Hematopoietic multipotent progenitor cell treated with erythropoietin and hydrocortisone succinate and interleukin-3 and kit ligand, for 8 days (in vitro differentiated cells): ENCODE measurements at regions not wholly inside any gene's neighbourhood (a gene's known extent, or its start where the extent isn't known, plus 50 kb on each side); places are given as distances from the start of the nearest gene placed in this dataset.

Experiments
- DNase-seq: peaks from one replicate; pipeline ENCODE4 v3.0.0-alpha.2; 2015

DNA sequence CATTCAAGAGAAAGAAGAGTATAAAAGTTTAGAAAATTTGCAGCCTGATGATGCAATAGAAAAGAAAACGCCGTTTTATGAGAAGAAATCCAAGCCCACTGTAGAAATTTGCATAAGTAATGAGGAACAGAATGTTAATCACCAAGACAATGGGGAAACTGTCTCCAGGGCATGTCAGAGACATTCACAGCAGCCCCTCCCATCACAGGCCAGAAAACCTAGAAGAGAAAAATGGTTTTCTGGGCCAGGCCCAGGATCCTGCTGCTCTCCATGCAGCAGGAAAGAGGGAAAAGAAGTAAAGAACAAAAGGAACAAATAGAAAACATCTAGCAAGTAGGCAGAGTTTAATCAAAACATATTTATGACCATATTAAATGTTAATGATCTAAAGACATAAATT lies 119.0 kb downstream of the ANKRD50 start:
- no peak for DNase-seq

DNA sequence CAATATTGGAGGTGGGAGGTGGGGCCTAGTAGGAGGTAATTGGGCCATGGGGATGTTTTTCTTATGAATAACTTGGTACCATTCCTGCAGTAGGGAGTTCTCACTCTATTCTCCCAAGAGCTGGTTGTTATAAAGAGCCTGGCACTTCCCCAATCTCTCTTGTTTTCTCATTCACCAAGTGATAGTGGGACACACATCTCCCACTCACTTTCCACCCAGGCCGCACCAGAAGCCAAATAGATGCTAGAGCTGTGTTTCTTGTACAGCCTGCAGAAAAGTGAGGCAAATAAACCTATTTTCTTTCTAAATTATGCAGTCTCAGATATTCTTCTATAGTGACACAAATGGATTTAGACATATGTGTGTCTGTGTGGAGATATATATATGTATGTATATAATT lies 117.6 kb downstream of the ANKRD50 start:
- no peak for DNase-seq

DNA sequence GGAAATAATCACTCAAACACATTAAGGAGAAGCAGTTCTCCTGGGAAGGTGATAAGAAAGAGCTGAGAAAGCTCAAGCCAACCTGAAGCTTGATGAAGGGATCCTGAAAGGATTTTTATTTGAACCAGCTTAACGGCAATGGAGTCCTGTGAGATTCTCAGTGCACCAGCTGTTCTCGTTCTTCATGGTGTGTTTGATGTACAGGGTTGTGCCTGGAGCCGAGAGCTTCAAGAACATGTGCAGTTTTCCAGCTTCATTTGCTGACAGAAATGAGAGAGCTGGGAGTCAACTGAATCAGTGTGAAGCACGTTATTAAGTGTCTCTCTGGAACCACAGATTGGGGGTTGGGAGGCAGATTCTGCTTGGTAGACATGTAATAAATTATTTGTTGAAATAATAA lies 115.7 kb downstream of the ANKRD50 start:
- DNase-seq = no peak

DNA sequence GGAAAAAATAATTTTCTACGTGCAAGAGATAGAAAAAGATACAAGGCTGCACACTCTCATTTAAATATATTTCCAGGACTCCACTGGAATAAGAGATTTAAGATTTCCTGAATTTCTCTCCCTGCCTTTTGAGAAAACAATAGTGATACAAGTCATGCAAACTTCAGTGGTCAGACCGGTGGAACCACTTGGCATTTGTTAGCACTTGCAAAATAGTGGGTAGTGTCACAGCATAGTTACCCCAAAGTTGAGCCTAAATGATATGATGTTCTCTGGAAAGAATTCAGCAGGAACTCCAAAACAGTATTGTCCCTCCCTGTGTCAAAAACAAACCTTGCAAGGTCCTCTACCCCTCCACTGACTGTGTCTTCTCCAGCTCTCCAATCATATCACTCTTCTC lies 102.3 kb downstream of the ANKRD50 start:
- DNase-seq = no peak
